CD8-positive, alpha-beta memory T cell (primary cell): ENCODE measurements at regions not wholly inside any gene's neighbourhood (a gene's known extent, or its start where the extent isn't known, plus 50 kb on each side); places are given as distances from the start of the nearest gene placed in this dataset.

Experiments used
- CTCF ChIA-PET: fragments of 350-600 bp; sonication (Branson Sonifier 250); formaldehyde crosslinking; loops from one replicate; lab custom pipeline; 2021; ENCODE audit warnings: antibody characterized with exemption; lab: Charles Lee
- POLR2A ChIA-PET: fragments of 350-600 bp; sonication (Branson Sonifier 250); formaldehyde crosslinking; loops from one replicate; lab custom pipeline; 2021; ENCODE audit warnings: antibody characterized with exemption; lab: Charles Lee
- DNase-seq, 5 donors: peaks; one replicate each; pipeline versions ENCODE4 v3.0.0 to v3.0.0-alpha.2; 2020 to 2022; ENCODE audit warnings: mixed read lengths in 1 of 5
- H3K27ac ChIP-seq: one replicate; pipeline ENCODE4 v1.7.0; 2013; ENCODE audit warnings: low read depth, mild to moderate bottlenecking, low read length, moderate library complexity
- H3K27me3 ChIP-seq: 2 replicates; pipeline ENCODE4 v1.7.0; 2013; ENCODE audit warnings: low read length, mild to moderate bottlenecking; ENCODE audit not compliant: insufficient read depth, poor library complexity, severe bottlenecking
- H3K36me3 ChIP-seq: 2 replicates; pipeline ENCODE4 v1.7.0; 2013; ENCODE audit warnings: mild to moderate bottlenecking, low read length, moderate library complexity; ENCODE audit not compliant: insufficient read depth
- H3K4me1 ChIP-seq: 2 replicates; pipeline ENCODE4 v1.7.0; 2013; ENCODE audit warnings: mild to moderate bottlenecking, low read length, moderate library complexity; ENCODE audit not compliant: insufficient read depth
- H3K4me3 ChIP-seq: 2 replicates; pipeline ENCODE4 v1.7.0; 2013; ENCODE audit warnings: mild to moderate bottlenecking, low read length
- H3K9me3 ChIP-seq: 2 replicates; pipeline ENCODE4 v1.7.0; 2013; ENCODE audit warnings: mild to moderate bottlenecking, low read length
- H3K27ac Mint-ChIP-seq, 8 donors: one replicate each; pipeline ENCODE4 v1.8.0; 2020 to 2021; ENCODE audit warnings: mixed read lengths in 8 of 8, mild to moderate bottlenecking in 6 of 8, inconsistent platforms in 3 of 8, moderate library complexity in 3 of 8
- H3K27me3 Mint-ChIP-seq, 2 donors: one replicate each; pipeline ENCODE4 v1.8.0; 2020 to 2021; ENCODE audit warnings: mixed read lengths in 2 of 2, mild to moderate bottlenecking in 1 of 2, moderate library complexity in 1 of 2
- H3K36me3 Mint-ChIP-seq, 3 donors: one replicate each; pipeline ENCODE4 v1.8.0; 2020 to 2021; ENCODE audit warnings: mixed read lengths in 3 of 3, inconsistent platforms in 1 of 3, mild to moderate bottlenecking in 1 of 3
- H3K4me1 Mint-ChIP-seq, 3 donors: one replicate each; pipeline ENCODE4 v1.8.0; 2020 to 2021; ENCODE audit warnings: mixed read lengths in 3 of 3, inconsistent platforms in 1 of 3, mild to moderate bottlenecking in 1 of 3
- H3K4me3 Mint-ChIP-seq, 7 donors: one replicate each; pipeline ENCODE4 v1.8.0; 2020 to 2021; ENCODE audit warnings: mixed read lengths in 7 of 7, mild to moderate bottlenecking in 6 of 7, moderate library complexity in 4 of 7, inconsistent platforms in 2 of 7
- H3K9me3 Mint-ChIP-seq, 5 donors: one replicate each; pipeline ENCODE4 v1.8.0; 2020 to 2022; ENCODE audit warnings: mixed read lengths in 5 of 5, mild to moderate bottlenecking in 3 of 5, moderate library complexity in 2 of 5, inconsistent platforms in 1 of 5

- DNase-seq, result no peak
- no peak overlapping the region for H3K27ac Mint-ChIP-seq
- H3K4me1 Mint-ChIP-seq, result peaks cover 0 to 6% (median 0%) of the 10 kb centered on the region in 3 donors
- H3K27me3 Mint-ChIP-seq, result no peaks in the 10 kb centered on the region
- ChIA-PET POLR2A (no interaction called here), CTCF (no interaction called here)
- H3K9me3 Mint-ChIP-seq, result peaks cover 4 to 12% (median 7%) of the 10 kb centered on the region in 5 donors
- H3K27ac ChIP-seq, result no peak overlapping the region
- no peaks in the 10 kb centered on the region for H3K36me3 Mint-ChIP-seq
- no peaks in the 10 kb centered on the region for H3K9me3 ChIP-seq
- H3K27me3 ChIP-seq, result no peaks in the 10 kb centered on the region
- H3K36me3 ChIP-seq, result no peaks in the 10 kb centered on the region
- no peak overlapping the region for H3K4me3 ChIP-seq
- H3K4me3 Mint-ChIP-seq, result no peak overlapping the region
- H3K4me1 ChIP-seq, result no peaks in the 10 kb centered on the region
Observed at GRCh38 chr7:42574685-42575084, 337.2 kb downstream of the C7orf25 start.

GRCh38 chr7:42573881-42574672 is 337.1 kb upstream of the GLI3 start:
- CTCF ChIA-PET, result no interaction called here
- peaks cover 0 to 6% (median 0%) of the 10 kb centered on the region in 3 donors for H3K4me1 Mint-ChIP-seq
- no peaks in the 10 kb centered on the region for H3K27me3 ChIP-seq
- POLR2A ChIA-PET, result no interaction called here
- H3K36me3 Mint-ChIP-seq, result no peaks in the 10 kb centered on the region
- no peaks in the 10 kb centered on the region for H3K27me3 Mint-ChIP-seq
- H3K27ac Mint-ChIP-seq, result no peak overlapping the region
- no peak overlapping the region for H3K27ac ChIP-seq
- no peaks in the 10 kb centered on the region for H3K36me3 ChIP-seq
- H3K4me3 Mint-ChIP-seq, result no peak overlapping the region
- no peak overlapping the region for H3K4me3 ChIP-seq
- H3K9me3 Mint-ChIP-seq, result peaks cover under 1 to 7% (median 5%) of the 10 kb centered on the region in 5 donors
- no peaks in the 10 kb centered on the region for H3K9me3 ChIP-seq
- no peak for DNase-seq
- no peaks in the 10 kb centered on the region for H3K4me1 ChIP-seq

- Mint-ChIP-seq H3K4me1 (peaks cover 0 to 4% (median 0%) of the 10 kb centered on the region in 3 donors), H3K27me3 (no peaks in the 10 kb centered on the region), H3K36me3 (no peaks in the 10 kb centered on the region), H3K9me3 (peaks cover 0 to 7% (median 0%) of the 10 kb centered on the region in 5 donors), H3K4me3 (no peak overlapping the region), H3K27ac (no peak overlapping the region)
- POLR2A ChIA-PET, result no interaction called here
- H3K9me3 ChIP-seq, result no peaks in the 10 kb centered on the region
- H3K4me3 ChIP-seq, result no peak overlapping the region
- H3K36me3 ChIP-seq, result no peaks in the 10 kb centered on the region
- CTCF ChIA-PET, result no interaction called here
- DNase-seq, result no peak
- no peak overlapping the region for H3K27ac ChIP-seq
- H3K27me3 ChIP-seq, result no peaks in the 10 kb centered on the region
- no peaks in the 10 kb centered on the region for H3K4me1 ChIP-seq
Observed at GRCh38 chr7:42572561-42572960, 335.6 kb upstream of the GLI3 start.

GRCh38 chr7:42572056-42572455 is 335.0 kb upstream of the GLI3 start:
- Histone ChIP-seq H3K9me3 (no peaks in the 10 kb centered on the region), H3K27ac (no peak overlapping the region), H3K27me3 (no peaks in the 10 kb centered on the region), H3K4me1 (no peaks in the 10 kb centered on the region), H3K4me3 (no peak overlapping the region), H3K36me3 (no peaks in the 10 kb centered on the region)
- Mint-ChIP-seq H3K36me3 (no peaks in the 10 kb centered on the region), H3K4me3 (no peak overlapping the region), H3K27me3 (no peaks in the 10 kb centered on the region), H3K27ac (no peak overlapping the region), H3K4me1 (no peaks in the 10 kb centered on the region), H3K9me3 (peaks cover 0 to 7% (median 0%) of the 10 kb centered on the region in 5 donors)
- no peak for DNase-seq
- POLR2A ChIA-PET, result no interaction called here
- CTCF ChIA-PET, result no interaction called here

- Histone ChIP-seq H3K4me3 (no peak overlapping the region), H3K9me3 (no peaks in the 10 kb centered on the region), H3K27ac (no peak overlapping the region), H3K4me1 (no peaks in the 10 kb centered on the region), H3K36me3 (no peaks in the 10 kb centered on the region), H3K27me3 (no peaks in the 10 kb centered on the region)
- ChIA-PET CTCF (no interaction called here), POLR2A (no interaction called here)
- H3K27ac Mint-ChIP-seq, result no peak overlapping the region
- H3K4me3 Mint-ChIP-seq, result no peak overlapping the region
- H3K4me1 Mint-ChIP-seq, result no peaks in the 10 kb centered on the region
- H3K36me3 Mint-ChIP-seq, result no peaks in the 10 kb centered on the region
- H3K9me3 Mint-ChIP-seq, result peaks cover 0 to 4% (median 0%) of the 10 kb centered on the region in 5 donors
- no peak for DNase-seq
- no peaks in the 10 kb centered on the region for H3K27me3 Mint-ChIP-seq
Observed at GRCh38 chr7:42570944-42571343, 333.9 kb upstream of the GLI3 start.

GRCh38 chr7:42567051-42567450 is 330.0 kb upstream of the GLI3 start:
- Mint-ChIP-seq H3K27ac (no peak overlapping the region), H3K36me3 (no peaks in the 10 kb centered on the region), H3K4me1 (no peaks in the 10 kb centered on the region), H3K4me3 (no peak overlapping the region), H3K27me3 (no peaks in the 10 kb centered on the region), H3K9me3 (peaks cover 0 to 8% (median 6%) of the 10 kb centered on the region in 5 donors)
- no peaks in the 10 kb centered on the region for H3K4me1 ChIP-seq
- H3K36me3 ChIP-seq, result no peaks in the 10 kb centered on the region
- H3K9me3 ChIP-seq, result no peaks in the 10 kb centered on the region
- DNase-seq, result no peak
- H3K4me3 ChIP-seq, result no peak overlapping the region
- H3K27ac ChIP-seq, result no peak overlapping the region
- no peaks in the 10 kb centered on the region for H3K27me3 ChIP-seq
- POLR2A ChIA-PET, result no interaction called here
- CTCF ChIA-PET, result no interaction called here

- Histone ChIP-seq H3K27ac (no peak overlapping the region), H3K9me3 (no peaks in the 10 kb centered on the region), H3K4me3 (no peak overlapping the region), H3K36me3 (no peaks in the 10 kb centered on the region), H3K27me3 (no peaks in the 10 kb centered on the region), H3K4me1 (no peaks in the 10 kb centered on the region)
- Mint-ChIP-seq H3K4me3 (no peak overlapping the region), H3K36me3 (no peaks in the 10 kb centered on the region), H3K9me3 (peaks cover 4 to 12% (median 6%) of the 10 kb centered on the region in 5 donors), H3K4me1 (no peaks in the 10 kb centered on the region), H3K27me3 (no peaks in the 10 kb centered on the region), H3K27ac (no peak overlapping the region)
- DNase-seq, result no peak
- CTCF ChIA-PET, result no interaction called here
- POLR2A ChIA-PET, result no interaction called here
Observed at GRCh38 chr7:42561797-42562196, 324.8 kb upstream of the GLI3 start.

GRCh38 chr7:42560866-42561265 is 323.9 kb upstream of the GLI3 start:
- Histone ChIP-seq H3K27ac (no peak overlapping the region), H3K4me3 (no peak overlapping the region), H3K9me3 (no peaks in the 10 kb centered on the region), H3K4me1 (no peaks in the 10 kb centered on the region), H3K27me3 (no peaks in the 10 kb centered on the region), H3K36me3 (no peaks in the 10 kb centered on the region)
- POLR2A ChIA-PET, result no interaction called here
- CTCF ChIA-PET, result no interaction called here
- H3K27me3 Mint-ChIP-seq, result no peaks in the 10 kb centered on the region
- no peak overlapping the region for H3K4me3 Mint-ChIP-seq
- peaks cover 6 to 20% (median 11%) of the 10 kb centered on the region in 5 donors for H3K9me3 Mint-ChIP-seq
- no peaks in the 10 kb centered on the region for H3K4me1 Mint-ChIP-seq
- H3K36me3 Mint-ChIP-seq, result no peaks in the 10 kb centered on the region
- no peak overlapping the region for H3K27ac Mint-ChIP-seq
- no peak for DNase-seq
